ENCODE measurements at regions not wholly inside any gene's neighbourhood (a gene's known extent, or its start where the extent isn't known, plus 50 kb on each side); places are given as distances from the start of the nearest gene placed in this dataset.

DNA sequence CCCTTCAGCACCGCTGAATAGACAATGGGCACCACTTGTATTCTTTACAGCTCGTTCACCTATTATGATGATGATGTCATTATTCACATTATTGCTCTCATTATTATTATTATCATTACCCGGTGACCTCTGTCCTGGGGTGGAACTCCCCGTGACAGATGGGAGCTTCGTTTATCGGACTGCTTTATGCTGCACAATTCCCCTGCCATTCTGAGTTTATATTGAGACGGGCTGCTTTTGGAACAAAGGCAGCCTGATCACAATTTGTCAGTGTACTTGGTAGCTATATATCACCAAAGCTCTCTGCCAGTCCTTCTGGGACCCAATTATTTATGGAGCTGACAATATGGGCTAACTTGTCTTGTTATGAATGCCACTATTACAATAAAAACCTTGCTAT is 1145.6 kb upstream of the WWC1 start:
- TF ChIP-seq, protein P1, sequence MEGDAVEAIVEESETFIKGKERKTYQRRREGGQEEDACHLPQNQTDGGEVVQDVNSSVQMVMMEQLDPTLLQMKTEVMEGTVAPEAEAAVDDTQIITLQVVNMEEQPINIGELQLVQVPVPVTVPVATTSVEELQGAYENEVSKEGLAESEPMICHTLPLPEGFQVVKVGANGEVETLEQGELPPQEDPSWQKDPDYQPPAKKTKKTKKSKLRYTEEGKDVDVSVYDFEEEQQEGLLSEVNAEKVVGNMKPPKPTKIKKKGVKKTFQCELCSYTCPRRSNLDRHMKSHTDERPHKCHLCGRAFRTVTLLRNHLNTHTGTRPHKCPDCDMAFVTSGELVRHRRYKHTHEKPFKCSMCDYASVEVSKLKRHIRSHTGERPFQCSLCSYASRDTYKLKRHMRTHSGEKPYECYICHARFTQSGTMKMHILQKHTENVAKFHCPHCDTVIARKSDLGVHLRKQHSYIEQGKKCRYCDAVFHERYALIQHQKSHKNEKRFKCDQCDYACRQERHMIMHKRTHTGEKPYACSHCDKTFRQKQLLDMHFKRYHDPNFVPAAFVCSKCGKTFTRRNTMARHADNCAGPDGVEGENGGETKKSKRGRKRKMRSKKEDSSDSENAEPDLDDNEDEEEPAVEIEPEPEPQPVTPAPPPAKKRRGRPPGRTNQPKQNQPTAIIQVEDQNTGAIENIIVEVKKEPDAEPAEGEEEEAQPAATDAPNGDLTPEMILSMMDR (conservative IDR thresholded peaks at IDR 0.05; ENCODE audit: low read length), result no peak
- no peak for TF ChIP-seq EZH2phosphoT487 (IDR thresholded peaks at IDR 0.05; ENCODE audit: borderline replicate concordance, low read depth, low read length)
